Limb (tissue), 2 donors: ENCODE measurements at regions not wholly inside any gene's neighbourhood (a gene's known extent, or its start where the extent isn't known, plus 50 kb on each side); places are given as distances from the start of the nearest gene placed in this dataset.

ENCODE experiments used
- DNase-seq, 2 donors: peaks; one replicate each; pipeline ENCODE4 v3.0.0-alpha.2; 2016; ENCODE audit errors: extremely low spot score in 2 of 2

DNA sequence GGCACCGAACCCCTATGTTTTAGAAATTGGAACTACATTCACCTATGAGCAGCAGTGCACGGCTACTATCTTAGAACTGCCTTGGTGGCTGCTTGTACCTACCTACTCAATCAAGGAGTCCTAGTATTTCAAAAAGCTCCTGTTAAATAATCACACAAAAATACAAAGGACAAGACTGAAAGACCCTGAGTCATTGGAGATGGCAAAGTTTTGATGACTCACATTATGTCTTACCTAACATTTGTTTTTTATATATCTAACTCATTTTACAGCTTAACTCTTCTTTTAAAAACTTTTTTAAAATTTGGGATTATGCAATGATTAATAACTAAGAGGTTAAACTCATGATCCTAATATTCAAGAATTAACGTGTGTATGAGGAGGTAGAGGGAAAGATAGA is 1206.0 kb upstream of the TMPRSS15 start:
- no peak for DNase-seq

DNA sequence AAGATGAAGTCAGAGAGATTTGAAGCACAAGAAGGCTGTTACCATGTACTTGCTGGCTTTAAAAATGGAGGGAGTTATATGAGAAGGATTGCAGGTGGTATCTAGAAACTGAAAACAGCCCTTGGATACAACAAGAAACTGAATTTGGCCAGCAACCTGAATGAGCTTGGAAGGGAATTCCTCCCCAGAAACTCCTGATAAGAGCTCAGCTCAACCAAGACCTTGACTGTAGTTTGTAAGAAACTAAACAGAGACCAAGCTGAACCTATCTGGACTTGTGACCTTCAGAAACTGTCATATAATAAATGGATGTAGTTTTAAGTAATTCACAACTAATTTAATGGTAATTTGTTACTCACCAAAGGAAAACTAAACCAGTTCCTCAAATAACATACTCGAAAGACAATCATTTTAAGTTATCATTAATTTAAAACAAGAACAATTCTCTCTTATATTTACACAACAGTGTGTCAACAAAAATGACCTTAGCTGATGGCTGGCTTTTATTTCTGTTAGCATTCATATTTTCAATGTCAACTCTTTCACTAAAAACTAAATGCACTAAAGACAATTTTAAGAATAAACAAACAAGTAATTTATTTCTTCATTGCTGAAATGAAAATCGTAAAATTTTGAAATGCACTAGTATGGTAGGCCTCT is 1218.4 kb upstream of the TMPRSS15 start:
- DNase-seq = no peak

DNA sequence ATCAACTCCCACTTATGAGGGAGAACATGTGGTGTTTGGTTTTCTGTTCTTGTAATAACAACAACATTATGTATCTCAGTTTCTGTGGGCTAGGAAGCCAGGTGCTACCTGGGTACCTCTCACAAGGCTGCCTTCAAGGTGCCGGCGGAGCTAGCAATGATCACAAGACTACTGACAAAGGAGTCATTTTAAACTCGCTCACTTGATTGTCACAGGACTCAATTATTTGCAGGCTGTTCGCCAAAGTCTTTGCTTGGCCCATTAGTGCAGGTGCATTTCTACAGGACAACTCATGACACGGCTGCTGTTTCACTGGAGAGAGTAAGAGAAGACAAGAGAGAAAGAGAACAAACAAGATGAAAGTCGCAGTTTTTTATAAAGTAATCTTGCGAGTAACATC is 1237.4 kb upstream of the TMPRSS15 start:
- DNase-seq = no peak

GRCh38 chr21:19648391-19648790 is 1244.8 kb upstream of the TMPRSS15 start:
- DNase-seq = no peak

DNA sequence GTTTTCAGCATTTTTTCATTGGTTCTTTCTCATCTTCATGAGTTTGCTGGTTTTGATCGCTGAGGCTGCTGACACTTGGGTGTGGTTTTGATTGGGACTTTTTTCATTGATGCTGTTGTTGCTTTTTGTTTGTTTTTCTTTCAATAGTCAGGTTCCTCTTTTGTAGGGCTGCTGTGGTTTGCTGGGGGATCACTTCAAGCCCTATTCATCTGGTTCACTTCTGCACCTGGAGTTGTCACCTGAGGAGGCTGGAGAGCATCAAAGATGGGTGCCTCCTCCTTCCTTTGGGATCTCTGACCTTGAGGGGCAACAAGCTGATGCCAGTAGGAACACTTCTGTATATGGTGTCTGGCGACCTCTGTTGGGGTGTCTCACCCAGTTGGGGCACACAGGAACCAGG is 1279.9 kb upstream of the TMPRSS15 start:
- no peak for DNase-seq

- no peak for DNase-seq
Measured at GRCh38 chr21:19684328-19684727, 1280.7 kb upstream of the TMPRSS15 start.

DNA sequence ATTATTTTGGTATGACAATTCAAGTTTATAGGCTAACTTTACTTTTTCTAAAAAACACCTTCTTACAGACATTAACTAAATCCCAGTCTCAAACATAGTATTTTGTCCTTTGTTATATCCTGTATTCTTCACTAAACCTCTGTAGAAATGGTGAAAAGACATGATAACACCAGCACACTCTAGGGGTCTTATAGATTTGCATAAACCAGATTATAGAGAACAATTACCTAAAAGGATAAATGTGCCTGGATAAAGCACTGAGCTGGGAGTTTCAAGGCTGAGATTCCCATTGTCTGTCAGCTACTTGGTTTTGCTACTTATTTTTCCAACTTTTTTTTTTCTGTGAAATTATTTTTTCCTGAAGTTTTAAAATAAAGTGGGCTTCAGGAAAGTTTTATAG is 1288.6 kb upstream of the TMPRSS15 start:
- no peak for DNase-seq

DNA sequence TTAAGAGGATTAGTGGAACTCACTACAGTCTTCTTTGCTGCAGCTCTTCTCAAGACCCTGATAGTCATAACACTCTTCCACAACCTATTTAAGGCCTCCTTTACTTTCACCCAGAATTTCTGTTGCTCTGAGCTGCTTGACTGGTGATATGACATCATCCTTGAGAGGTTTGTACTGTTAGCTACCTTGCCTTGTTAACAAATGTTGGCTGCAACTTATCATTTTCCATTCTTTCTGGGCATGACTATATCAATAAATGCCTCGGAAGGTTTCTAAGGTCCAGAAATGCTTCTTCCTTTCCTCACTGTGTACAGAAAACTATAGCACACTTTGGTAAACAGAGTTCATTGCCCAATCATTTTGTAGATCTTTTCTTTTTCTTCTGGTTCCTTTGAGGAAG is 1292.2 kb upstream of the TMPRSS15 start:
- DNase-seq = no peak

- no peak for DNase-seq
Measured at GRCh38 chr21:19700476-19700875, 1296.9 kb upstream of the TMPRSS15 start.

- no peak for DNase-seq
Measured at GRCh38 chr21:19702726-19703125, 1295.5 kb upstream of the NCAM2 start.

GRCh38 chr21:19704832-19705231 is 1293.4 kb upstream of the NCAM2 start:
- DNase-seq = no peak

DNA sequence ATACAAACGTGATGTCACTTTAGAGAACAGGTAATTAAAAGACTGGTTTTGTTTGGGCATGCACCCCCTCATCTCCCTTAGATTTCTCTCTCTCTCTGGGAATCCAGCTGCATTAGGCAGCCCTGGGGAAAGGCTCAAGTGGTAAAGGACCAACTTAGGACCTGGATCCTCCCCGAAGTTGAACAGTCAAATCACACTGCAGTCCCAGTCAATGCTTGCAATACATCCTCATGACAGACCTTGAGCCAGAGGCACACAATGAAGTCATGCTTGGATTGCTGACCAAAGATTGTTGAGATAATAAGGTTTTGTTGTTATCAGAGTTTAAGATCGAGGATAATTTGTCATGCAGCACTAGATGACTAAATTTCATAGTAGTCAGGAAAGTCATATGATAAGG is 1285.8 kb upstream of the NCAM2 start:
- DNase-seq = no peak

DNA sequence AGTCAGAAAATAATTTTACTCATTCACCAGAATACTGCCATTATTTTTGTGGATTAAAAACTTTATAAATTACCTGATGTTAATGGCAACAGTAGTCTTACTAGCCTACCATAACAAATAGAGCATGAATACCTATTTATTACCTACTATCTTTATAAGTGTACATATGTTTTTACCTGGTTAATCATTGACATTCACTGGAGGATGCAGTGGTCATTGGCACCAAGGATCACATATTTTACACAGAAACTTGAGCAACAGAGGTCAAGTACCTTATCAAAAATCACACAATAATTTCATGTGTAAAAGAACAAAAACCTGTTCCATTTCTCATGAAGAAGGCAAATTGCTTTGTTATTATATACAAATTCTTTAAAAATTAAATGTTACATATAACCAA is 1284.9 kb upstream of the NCAM2 start:
- no peak for DNase-seq

DNA sequence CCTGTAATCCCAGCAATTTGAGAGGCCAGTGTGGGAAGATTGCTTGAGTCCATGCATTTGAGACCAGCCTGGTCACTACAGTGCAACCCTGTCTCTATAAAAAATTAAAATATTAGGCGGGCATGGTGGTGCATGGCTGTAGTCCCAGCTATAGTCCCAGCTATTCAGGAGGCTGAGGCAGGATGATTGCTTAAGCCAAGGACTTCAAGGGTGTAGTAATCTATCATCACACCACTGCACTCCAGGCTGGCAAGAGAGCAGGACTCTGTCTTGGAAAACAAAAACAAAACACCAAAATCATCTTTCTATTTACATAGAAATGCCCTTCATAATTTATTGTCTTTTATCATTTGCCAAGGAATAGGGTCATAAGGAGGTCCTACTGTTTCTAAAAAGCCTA is 1274.1 kb upstream of the NCAM2 start:
- no peak for DNase-seq

GRCh38 chr21:19731251-19731650 is 1267.0 kb upstream of the NCAM2 start:
- DNase-seq = no peak

DNA sequence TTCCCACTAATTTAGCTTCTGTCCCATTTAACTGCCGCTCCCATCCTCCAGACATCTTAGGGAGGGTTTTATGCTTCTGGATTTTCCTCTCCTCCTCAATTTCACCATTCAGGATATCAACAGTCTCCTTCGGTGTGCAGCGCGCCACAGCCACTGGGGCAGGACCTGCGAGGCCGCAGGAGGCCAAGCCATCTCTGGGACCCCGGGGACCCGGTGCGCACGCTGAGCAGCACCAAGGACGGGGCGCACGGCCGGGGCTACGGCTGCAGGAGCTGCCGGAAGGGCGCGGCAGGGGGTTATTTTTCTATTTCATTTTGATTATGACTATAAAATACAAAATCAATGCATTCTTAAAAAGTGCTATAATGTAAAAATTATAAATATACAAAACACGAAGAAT is 1238.4 kb upstream of the NCAM2 start:
- DNase-seq = no peak

GRCh38 chr21:19767546-19767945 is 1230.7 kb upstream of the NCAM2 start:
- DNase-seq = no peak

GRCh38 chr21:19771881-19772280 is 1226.3 kb upstream of the NCAM2 start:
- DNase-seq = no peak

DNA sequence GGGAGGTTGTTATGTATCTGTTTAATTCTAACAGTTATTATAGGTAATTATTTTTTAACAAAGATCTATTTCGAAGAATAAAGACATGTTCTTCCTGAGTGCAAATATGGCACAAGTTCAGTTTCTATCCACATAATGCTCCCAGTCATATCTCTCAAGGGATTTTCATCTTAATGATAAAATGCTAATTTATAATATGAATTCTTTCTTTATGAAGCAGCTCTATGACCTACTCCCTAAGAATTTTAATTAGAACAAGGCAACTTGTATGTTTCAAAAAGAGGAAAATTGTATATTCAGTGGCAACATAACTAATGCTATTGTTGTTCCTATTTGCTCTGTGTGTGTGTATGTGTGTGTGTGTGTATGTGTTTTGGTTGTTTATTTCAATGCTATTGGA is 1222.1 kb upstream of the NCAM2 start:
- no peak for DNase-seq

- no peak for DNase-seq
Measured at GRCh38 chr21:19781881-19782652, 1216.1 kb upstream of the NCAM2 start.

DNA sequence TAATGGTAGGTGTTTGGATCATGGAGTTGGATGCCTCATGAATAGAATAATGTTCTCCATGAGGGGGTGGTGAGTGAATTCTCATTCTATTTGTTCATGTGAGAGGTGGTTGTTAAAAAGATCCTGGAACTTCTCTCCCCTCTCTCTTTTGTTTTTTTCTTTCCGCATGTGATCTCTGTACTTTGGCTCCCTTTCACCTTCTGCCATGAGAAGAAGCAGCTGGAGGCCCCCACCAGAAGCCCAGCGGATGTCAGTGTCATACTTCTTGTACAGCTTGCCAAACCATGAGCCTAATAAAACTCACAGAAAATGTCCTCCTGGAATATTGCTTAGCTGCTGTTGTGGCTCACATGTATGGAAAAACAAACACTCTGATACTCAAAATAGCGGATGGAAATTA is 1212.3 kb upstream of the NCAM2 start:
- peak in 1 of 2 donors; percentile 20 for DNase-seq

DNA sequence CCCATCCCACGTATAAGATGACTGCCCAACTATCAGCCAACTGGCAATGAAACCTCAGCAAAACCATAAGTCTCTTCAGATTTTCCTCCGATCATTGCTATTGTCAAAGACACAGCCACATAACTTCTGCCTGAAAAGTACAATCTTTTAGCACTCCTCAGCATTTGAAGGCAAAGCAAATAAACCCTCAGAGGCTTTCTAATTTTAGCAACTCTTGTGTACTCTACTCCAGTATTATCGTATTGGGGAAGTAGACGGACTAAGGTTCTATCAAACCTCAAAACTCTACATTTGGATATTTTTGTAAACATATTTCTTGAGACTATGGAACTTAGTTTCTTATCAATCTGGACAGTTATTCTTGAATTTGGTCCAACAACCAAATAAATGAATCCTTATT is 1206.2 kb upstream of the NCAM2 start:
- DNase-seq = no peak

- no peak for DNase-seq
Measured at GRCh38 chr21:19807201-19807600, 1191.0 kb upstream of the NCAM2 start.
